Stimulated activated CD4-positive, alpha-beta T cell treated with anti-CD3 and anti-CD28 coated beads, Interleukin-1b, Interleukin-23, amount 100 ng/mL, for 24 hours (primary cell): ENCODE measurements at regions not wholly inside any gene's neighbourhood (a gene's known extent, or its start where the extent isn't known, plus 50 kb on each side); places are given as distances from the start of the nearest gene placed in this dataset.
"Not testable (repeated sequence)": the region's sequence is repeated elsewhere in the genome, so short reads cannot be mapped to it uniquely, and the experiment has no call there.

Source experiments
- DNase-seq, 4 experiments: peaks; one replicate each; pipeline ENCODE4 v3.0.0-alpha.2; 2020; ENCODE audit warnings: low read depth in 4 of 4, low spot score in 1 of 4

DNA sequence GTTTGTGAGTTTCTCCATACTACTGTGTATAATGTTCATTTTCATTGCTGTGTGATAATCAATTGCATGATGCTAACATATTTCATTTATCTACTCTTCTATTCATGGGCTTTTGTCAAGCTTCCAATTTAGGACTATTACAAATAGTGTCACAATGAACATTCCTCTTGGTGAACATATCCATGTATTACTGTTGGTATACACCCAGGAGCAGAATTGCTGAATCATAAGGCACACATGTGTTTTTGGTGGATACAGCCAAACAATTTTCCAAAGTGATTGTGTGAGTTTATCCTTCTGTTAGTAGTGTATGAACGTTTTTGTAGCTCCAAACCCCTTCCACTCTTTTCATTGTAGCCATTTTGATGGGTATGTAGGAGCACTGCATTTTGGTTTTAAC lies 101.6 kb upstream of the COPS8 start:
- DNase-seq, result no peak

DNA sequence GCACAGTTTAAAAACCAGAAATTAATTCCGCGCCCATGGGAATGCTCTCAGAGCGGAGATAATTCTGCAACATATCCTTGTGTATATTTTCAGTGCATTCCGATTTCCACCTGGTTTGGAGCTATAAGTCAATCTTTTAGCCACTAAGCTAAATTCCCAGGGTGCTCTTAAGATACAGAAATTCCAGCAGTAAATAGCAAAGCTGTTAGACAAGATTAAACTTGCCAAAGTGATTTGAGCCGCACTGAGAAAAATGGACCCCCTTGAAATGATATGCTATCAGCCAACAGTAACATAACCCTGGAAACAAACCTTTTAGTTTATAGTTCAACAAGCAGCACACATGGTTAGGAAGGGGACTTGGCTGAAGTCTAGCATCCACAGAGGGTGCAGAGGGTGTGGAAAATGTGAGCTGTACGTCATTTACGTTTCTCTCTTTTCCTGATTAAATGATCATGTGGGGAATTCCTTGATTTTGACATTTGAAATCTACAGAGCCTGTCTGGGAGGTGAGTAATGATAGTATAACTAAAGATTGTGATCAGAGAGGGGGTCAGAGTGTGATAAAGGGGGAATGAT lies 99.8 kb upstream of the COPS8 start:
- DNase-seq, result no peak

GRCh38 chr2:236986524-236987330 lies 99.0 kb upstream of the COPS8 start:
- DNase-seq, result no peak

GRCh38 chr2:236988216-236988615 lies 97.5 kb upstream of the COPS8 start:
- DNase-seq, result no peak

DNA sequence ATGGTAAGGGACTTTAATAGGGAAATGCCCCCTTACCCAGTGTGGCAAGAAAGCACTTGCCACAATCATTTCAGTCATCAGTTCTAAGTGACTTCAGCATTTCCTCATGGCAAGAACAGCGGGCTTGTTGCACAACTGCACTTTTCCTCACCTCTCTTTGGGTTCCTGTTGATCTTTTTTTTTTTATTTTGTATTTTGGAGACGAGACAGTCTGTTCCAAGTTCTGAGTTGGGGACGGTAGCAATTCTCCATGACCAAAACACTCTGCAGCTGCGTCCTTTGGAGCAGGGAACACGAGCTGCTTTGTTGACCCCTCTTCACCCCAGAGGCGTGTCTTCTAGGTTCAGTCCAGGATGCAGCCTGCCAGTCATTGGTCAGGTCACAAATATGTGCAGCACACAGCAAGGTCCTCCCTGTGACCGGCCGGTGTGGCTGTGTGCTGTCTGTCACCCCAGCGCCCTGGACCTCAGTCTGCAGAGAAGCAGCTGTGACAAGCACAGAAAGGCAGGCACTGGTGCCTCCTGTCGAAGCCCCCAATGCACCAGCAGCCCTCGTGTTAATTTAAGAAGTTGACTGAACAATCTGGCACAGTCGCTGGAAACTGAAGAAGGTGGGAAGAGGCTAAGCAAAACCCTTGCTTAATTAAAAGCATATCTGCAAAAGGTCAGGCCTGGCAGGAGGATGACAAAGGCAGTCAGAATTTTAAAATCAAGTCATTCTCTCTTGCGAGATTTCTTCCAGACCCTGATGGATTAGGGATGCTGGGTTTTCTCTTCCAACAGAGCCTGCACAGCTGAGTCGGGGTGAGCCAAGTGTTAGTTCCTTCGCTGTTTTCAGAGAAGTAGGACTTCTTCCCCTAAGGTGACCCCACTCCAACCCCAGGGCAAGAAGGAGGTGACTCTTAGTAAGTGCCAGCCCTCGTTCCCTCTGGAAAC lies 96.7 kb upstream of the COPS8 start:
- no peak for DNase-seq

GRCh38 chr2:236990552-236990951 lies 95.1 kb upstream of the COPS8 start:
- no peak for DNase-seq

GRCh38 chr2:236991874-236992273 lies 93.8 kb upstream of the COPS8 start:
- DNase-seq, result no peak

DNA sequence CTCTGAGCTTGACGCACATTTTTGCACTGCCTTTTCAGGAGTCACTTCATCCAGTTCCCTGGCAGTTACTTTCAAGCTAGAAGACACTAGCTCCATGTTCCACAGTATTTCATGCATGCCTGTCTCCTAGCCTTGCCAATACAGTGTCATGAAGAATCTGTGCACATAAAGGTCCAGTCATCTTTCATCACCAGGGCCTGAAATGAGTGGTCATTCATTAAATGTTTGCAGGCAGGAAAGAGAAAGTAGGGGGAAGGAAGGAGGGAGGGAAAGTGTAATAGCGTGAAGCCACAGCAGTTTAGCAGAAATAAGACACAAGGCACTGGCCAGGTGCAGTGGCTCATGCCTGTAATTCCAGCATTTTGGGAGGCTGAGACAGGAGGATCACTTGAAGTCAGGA lies 92.4 kb upstream of the COPS8 start:
- DNase-seq, result no peak

DNA sequence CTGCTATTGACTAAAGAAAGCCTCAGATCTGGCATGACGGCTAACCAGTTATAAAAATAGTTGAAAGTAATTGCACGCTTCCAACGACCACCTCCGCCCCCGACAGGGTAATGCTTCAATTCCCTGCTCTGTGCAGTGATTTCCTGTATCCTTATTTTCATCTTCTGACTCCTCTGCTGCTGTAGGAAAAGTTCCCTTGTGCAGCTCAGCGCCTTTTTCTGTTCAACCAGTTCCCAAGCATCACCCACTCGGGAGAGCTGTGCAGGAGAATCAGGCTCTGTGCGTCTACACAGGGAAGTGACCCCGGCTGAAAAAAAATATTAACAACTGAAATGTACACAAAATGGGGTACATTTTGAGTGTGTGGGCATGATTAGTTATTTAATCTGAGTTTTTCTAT lies 91.3 kb upstream of the COPS8 start:
- no peak for DNase-seq

DNA sequence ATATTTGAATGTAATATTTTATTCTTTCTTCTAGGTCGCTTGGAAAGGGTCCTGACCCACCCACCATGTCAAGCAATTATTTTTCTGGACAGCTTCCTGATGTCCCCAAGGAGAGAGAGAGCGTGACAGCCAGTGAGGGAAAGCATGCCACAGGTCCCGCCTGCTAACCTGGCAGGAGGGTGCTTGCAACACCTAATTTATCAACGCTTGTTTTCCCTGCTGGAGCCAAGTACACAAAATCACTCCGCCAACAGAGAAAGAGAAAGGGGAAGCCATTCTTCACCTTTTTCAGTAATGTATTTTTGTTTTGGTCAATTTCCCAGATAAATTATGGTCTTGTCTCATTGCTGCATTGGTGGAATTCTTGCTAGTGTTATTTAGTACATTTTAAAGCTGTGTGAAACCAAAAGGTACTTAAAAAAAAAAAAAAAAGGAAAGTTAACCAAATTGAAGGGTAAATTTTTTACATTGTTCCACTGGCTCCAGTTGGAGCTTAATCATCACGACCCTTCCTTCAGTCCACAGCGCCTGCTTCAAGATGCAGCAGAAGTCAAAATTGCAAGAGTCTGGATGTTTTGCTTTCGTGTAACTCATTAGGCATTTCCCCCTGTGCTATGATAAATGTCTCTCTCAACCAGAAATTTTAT lies 88.5 kb upstream of the COPS8 start:
- DNase-seq, result no peak

GRCh38 chr2:236998236-236998635 lies 87.5 kb upstream of the COPS8 start:
- DNase-seq, result no peak

DNA sequence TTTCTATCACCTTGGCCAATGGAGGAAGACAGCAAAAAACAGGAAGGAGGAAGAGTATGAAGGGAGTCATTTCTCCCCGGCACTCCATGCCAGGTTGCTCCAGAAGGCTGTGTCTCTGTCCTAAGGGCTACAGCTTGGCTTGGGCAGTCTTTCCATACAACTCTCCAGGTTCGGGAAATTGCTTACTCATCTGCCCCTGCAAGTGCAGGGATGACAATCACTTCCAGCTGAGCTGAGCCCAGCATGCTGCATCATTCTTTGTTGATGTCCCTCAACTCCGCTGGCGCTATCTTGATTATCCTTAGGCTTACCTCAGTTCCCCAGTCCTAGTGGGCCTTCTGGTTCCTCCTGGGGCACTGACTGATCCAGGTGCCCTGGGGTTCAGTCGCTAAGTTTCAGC lies 86.9 kb upstream of the COPS8 start:
- no peak for DNase-seq

- DNase-seq, result no peak
Measured at GRCh38 chr2:237000481-237000880, 85.2 kb upstream of the COPS8 start.

DNA sequence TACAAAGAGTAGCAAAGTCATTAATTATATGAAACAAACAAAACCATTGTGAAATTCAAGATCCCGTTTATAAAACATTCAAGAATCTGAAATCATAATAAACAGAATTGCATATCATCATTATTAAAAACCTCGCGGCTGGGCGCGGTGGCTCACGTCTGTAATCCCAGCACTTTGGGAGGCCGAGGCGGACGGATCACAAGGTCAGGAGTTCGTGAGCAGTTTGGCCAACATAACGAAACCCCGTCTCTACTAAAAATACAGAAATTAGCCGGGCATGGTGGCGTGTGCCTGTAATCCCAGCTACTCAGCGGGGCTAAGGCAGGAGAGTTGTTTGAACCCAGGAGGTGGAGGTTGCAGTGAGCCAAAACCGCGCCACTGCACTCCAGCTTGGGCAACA lies 80.3 kb upstream of the COPS8 start:
- DNase-seq, result not testable (repeated sequence)

- no peak for DNase-seq
Measured at GRCh38 chr2:237011206-237011795, 74.4 kb upstream of the COPS8 start.

GRCh38 chr2:237012004-237012403 lies 73.7 kb upstream of the COPS8 start:
- DNase-seq, result no peak

DNA sequence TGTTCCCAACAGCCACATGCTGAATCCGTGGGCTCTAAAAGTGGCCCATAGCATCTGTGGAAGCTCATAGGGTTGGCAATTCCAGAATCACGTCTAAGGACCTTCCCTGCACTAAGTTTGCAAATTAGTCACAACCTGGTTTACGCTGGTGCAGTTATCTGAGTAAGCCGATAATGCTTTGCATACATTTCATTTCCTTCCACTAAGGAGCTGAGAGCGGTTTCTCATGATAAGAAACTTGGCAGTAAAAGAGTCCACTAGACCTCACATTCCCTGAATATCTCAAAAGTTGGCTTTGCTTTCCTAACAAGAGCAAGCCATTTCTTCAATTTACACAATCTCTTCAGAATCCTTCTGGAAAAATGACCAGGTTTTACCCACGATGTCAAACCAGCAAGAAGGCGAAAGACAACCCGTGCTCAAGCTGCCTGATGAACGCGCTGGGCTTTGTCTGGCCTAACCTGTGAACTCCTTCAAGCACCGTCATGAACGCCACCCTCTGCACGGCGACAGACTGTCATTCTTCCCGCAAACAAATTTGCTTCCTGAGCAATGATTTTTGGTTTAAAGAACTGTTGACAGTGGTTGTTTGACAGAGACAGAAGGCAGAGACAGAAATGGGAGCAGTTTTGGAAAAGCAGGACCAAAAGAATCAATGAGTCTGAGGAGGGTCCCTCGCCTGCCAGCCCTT lies 73.0 kb upstream of the COPS8 start:
- DNase-seq, result no peak

DNA sequence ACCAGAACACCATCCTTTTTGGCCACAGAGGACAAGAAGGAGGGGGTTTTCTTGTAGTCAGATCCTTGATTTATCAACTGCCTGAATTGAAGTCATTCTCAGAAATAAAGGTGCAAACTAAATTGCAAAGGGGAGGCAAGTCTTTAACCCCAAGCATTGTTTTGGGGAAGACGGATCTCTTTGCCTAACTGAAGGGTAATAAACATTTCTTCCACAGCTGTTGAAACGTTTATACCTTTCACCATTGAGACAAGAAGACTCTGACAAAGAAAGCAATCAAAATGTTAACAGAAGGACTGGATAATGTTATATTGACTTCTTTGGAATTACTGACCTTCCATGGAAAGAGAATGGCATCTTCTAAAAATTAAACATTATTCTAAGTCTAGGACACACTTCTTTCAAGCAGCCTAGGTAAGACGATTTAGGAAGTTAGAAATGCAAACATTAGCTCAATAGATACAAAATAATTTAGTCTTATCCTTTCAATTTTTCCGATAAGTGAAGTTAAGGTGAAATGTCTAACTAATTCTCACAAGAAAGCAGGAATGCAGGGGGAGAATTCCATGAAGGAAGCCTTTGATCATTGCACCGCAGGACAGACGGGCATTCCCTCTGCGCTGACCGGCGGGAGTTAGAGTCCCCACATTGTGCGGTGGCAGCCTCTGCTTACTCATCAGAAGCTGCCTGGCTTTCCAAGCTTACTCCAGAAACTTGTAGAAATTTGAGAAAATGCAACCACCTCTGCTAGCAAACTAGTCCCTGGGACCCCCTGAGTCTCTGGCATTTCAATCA lies 69.4 kb upstream of the COPS8 start:
- no peak for DNase-seq

GRCh38 chr2:237020090-237020489 lies 65.6 kb upstream of the COPS8 start:
- DNase-seq, result no peak

DNA sequence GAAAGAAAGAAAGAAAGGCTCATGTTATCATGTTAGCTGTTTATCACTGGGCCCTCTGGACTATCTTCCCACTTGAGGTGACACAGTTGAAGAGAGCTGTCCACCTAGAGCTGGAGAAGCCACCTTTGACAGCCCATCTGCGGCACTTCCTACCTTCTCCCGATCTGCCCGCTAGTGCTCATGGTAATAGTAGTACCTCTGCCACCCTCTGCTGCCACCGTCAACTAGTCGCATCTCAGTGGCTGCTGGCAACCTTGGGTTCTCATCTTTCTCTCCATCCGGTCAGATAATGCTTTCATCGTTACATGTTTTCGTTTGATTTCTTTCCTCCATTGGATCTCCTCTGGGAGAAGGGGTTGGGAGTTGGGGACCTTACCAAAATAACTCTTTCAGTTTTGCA lies 63.2 kb upstream of the COPS8 start:
- DNase-seq, result no peak
